NCI-H345 treated with DMSO at 0.1 percent for 48 hours (cell line): ENCODE measurements at regions not wholly inside any gene's neighbourhood (a gene's known extent, or its start where the extent isn't known, plus 50 kb on each side); places are given as distances from the start of the nearest gene placed in this dataset.

Experiments
- DNase-seq: peaks from one replicate; lab custom pipeline; 2025; ENCODE audit not compliant: unreplicated experiment; lab: John Stamatoyannopoulos, UW

DNA sequence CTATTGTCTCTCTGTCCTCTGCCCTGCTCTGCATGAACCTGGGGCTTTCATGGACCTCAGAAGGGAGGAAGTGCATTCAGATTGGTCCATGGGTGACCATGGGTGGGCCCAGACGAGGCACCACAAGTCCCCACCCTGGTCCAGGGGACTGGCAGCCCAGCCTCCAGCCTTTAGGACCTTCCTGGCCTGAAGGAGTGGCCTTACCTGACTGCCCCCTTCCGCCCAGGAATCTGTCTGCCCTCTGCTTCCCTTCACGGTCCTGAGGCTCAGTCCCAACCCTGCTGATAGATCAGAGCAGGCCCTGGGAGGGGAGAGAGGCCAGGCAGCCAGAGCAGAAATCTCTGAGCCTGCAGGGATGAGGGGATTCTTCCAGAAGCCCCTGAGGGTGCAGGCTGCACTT is 455.4 kb downstream of the PCDH18 start:
- DNase-seq: no peak

DNA sequence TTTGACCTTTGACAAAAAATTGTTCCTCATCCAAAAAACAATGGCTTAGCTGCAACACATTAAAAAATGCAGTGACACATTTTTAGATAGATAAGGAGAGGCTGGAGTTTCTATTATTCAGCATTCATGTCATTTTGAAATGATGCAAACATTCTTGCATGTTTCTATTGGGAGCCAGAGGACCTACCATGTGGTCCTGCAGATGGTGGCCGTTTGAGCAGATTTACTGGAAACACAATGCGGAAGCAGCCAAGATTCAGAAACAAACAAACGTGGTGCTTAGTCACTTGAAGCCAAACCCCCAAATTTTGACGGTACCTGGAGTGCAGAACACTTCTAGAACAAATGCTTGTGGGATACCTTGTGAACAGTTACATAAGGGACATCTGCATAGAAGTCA is 456.7 kb downstream of the PCDH18 start:
- no peak for DNase-seq

- no peak for DNase-seq
These were observed 461.7 kb downstream of the PCDH18 start for GRCh38 chr4:137070614-137071013.

DNA sequence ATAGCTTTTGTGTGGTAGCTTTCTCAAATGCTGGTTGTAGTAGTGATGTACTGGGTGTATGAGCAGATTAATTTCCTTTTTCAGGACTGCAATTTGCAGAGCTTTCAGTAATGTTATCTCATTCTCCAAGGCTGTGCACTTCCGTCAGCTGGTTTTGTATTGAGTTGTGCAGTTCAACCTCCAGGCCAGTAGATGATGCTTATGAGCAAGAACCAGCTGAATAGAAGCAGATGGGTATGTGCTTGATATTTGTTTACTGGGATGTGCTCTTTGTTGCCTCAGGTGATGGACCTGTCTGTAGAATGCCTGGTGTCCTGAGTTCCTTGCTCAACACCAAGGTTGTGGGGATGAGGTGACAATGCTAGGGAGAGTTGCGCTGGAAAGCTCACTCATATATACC is 462.8 kb downstream of the PCDH18 start:
- DNase-seq: no peak

DNA sequence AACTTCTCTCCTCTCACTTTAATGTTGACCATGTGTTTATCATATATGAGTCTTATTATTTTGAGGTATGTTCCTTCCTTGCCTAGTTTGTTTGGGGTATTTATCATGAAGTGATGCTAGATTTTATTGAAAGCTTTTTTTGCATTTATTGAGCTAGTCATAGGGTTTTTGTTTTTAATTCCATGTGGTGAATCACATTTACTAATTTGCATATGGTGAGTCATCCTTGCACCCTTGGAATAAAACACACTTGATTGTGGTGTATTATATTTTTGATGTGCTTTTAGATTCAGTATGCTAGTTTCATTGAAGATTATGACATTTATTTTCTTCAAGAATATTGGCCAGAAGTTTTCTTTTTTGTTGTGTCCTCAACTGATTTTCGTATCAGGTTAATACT is 464.6 kb downstream of the PCDH18 start:
- DNase-seq: no peak

GRCh38 chr4:137065311-137065710 is 467.0 kb downstream of the PCDH18 start:
- no peak for DNase-seq

DNA sequence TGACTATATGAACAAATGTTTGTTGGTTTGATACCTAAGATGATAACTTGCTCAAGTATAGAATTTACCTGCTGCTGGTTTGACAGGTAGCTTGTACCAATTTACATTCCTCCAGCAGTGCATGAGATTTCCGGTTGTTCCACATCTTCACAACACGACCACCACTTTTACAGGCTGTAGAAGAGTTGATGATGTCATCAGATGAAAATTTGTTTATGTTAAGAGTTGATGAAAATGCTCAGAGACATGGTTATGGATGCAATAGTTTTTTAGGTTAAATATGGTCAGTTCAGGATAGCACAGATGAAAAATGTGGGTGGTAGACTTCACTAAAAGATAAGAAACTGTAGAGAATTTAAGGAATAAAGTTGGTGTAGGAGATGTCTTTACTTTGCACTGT is 468.3 kb downstream of the PCDH18 start:
- DNase-seq: no peak

GRCh38 chr4:137043184-137043583 is 489.1 kb downstream of the PCDH18 start:
- DNase-seq: no peak

DNA sequence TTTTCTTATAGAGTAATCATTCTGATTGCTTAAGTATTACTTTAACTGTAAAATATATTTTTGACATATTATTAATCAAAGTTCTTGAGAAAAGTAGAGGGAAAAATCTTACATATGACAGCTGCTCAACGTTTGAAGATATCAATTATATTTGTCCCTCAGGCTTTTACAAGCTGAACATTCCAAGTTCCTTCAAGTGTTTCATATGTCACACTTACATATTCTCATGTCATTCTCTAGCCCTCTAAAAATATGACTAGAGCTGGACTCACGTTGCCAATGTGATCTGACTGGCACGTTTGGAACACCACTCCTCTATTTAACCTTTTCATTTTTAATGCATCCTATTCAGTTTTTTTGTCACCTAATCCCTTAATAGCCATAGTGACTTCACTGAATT is 492.9 kb downstream of the PCDH18 start:
- DNase-seq: no peak

DNA sequence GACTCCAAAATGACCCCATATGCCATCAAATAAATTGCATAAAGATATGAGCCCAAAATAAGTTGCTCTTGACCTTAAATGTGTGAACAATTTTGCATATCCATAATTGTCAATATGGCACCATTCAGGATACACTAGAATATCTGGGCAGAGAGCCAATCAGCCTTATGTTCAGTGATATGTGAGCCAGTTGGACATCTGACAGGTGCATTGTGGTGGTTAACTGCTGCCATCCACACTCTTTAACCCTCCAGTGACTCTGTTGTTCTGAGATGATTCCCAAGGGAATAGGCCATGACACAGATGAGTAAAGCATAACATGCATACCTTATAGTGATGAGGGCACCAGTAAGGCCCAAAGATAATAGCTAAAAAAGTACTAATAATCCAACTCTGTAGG is 500.1 kb downstream of the PCDH18 start:
- DNase-seq: peak; percentile 58

DNA sequence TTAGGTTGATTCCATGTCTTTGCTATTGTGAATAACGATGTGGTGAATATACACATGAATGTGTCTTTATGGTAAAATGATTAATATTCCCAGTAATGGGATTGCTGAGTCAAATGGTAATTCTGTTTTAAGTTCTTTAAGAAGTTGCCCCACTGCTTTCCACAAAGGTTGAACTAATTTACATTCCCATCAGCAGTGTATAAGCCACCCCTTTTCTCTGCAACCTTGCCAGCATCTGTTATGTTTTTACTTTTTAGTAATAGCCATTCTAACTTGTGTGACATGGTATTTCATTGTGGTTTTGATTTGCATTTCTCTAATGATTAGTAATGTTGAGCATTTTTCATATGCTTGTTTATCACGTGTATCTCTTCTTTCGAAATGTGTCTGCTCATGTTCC is 503.3 kb downstream of the PCDH18 start:
- DNase-seq: no peak

GRCh38 chr4:137025484-137026059 is 506.7 kb downstream of the PCDH18 start:
- DNase-seq: no peak

DNA sequence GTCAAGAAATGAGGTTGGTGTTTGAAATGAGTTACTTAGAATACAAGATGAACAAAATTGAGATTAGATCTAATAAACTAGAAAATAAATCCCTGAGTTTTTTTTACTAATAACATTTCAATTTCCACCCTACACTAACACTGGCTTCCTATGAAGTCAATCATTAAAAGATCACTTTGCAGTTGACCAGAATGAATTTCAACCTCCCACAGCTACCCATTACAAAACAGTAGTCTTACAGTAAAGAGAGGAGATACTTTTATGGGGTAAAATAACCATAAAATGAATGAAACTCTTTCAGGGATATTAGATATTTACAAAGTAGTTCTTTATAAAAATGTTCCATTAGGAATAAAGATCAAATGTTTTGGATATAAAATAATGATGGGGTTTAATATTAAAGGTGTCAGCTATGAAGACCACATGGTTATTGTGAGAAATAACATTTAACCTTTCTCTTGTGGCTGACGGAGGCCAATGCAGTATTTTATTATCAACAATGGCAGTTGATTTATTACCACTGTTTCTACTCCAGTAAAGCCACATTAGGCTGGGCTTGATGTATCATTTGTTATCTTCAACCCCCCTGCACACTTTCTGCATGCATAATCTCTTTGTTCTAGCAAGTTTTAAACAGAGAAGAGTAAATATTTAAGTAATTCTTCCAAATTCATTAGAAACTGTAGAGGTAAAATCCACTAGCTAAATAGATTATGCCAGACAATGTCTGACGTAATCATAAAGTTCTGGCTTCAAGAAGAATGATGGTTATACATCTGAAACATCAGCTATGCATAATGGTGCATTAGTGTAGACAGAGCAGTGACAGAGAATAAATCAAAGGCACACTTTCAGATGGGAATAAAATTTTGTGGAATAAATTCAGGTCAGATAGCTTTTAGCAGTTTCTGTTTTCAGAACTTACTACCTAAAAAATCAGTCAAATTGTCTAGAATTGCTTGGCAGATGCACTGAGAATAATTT is 516.6 kb downstream of the PCDH18 start:
- DNase-seq: no peak

- DNase-seq: no peak
These were observed 531.9 kb downstream of the PCDH18 start for GRCh38 chr4:137000432-137000831.

DNA sequence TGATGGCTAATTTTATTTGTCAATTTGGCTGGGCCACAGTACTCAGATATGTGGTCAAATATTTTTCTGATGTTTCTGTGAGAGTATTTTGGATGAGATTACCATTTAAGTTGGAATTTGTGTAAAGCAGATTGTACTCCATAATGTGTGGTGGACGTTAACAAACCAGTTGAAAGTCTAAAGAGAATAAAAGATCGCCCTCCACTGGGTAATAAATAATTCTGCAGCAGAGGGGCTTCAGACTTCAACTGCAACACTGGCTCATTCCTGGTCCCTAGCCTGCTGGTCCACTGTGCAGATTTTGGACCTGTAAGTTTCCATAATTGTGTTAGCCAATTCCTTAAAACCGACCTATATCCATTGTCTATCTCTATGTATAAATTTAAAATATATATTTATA is 540.3 kb downstream of the PCDH18 start:
- DNase-seq: no peak

DNA sequence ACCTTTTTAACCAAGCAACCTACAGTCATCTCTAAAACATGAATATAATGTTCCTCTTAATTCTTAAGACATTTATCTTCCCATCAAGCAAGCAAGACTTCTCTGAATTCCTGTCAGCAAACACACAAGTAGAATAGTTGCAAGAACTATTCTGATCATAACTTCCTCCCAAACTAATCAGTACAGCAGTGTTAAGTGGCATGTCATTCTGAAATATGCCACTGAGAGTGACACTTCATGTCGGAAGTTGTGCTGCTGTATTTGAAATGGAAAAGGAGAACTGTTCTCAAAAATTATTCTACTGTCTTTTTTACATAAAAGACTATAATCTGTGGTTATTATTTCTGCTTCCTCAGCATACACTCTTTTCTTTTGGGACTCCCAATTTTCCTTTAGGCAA is 546.6 kb downstream of the PCDH18 start:
- DNase-seq: no peak

DNA sequence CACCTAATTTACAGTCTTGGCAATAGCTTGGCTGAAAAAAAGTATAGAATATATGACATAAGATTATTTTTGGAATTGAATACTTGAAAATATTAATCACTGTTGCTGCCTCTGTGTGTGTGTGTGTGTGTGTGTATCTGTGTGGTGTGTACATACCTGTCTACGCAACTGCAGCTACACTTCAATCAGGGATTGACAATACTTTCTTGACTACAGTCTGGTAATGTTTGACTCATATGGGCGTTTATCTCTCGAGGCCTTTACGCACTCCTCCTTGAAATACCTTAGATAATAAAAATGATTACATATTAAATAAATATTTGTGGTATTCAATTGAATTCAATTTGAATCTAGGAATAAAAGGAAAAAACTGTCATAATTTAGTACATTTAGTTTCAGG is 565.2 kb downstream of the PCDH18 start:
- no peak for DNase-seq

GRCh38 chr4:136965478-136965877 is 566.8 kb downstream of the PCDH18 start:
- DNase-seq: no peak

DNA sequence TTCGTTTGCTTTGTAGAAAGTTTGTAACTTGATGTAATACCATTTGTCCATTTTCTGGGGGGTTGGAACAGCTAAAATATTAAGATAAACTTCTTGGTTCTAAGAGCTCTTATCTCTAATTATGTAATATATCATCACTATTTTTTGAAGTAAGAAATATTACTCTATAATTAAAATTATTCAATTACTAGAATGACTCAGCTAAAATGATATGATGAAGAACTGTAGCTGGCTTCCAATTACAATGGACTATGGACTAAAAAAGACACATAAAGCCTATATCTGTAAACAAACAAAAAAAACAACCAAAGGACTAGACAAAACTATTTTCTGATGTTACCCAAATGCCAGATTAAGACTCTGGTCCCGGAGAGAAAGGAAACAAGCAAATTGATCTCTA is 569.4 kb downstream of the PCDH18 start:
- DNase-seq: no peak

DNA sequence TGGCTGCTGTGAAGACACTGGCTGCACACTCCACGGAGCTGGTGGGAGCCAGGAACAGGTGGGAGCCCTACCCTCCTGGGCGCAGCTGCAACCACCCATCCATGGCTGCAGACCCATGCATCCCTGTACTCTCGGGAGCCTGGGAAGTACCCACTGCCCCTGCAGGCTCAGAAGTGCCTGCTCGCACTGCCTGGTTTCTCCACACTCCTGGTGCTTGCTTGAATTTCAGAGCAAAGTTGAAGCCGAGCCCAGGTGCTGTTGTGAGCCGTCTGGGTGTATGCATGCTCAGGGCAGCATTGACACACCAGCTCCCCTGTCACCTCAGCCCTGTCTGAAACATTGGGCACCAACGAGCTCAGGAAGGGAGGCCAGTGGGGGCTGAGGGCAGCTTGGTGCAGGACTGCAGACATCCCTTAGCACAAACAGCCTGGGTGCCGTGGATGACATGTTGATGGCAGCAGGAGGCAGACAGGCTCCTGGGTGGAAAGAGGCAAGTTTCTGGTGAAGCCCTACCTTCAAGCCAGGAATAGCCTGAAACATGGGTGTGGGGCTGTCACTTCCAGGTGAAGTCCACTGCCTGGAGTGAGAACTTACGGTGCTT is 585.9 kb downstream of the PCDH18 start:
- DNase-seq: no peak

DNA sequence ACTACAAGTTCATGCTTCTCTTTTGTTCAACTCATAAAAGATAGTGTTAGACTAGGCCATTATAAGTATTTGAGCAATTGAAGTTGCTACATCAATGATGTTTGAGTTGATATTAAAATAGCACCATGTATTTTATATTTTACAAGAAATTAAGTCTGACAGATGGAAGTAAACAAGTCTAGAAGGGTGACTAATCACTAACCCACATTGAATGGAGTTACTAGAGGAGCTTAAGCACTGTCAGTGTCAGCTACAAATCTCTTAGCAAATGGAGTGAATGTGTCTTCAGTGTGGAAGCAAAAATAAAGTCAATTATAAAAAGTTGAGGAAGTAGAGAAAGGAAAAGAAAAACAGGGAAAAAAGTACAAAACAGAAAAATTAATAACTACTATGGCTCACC is 592.5 kb downstream of the PCDH18 start:
- no peak for DNase-seq

- no peak for DNase-seq
These were observed 596.4 kb downstream of the PCDH18 start for GRCh38 chr4:136935871-136936270.
